AG04449 (cell line): ENCODE measurements at regions not wholly inside any gene's neighbourhood (a gene's known extent, or its start where the extent isn't known, plus 50 kb on each side); places are given as distances from the start of the nearest gene placed in this dataset.

Experiments used
- CTCF ChIA-PET: fragments of 350-600 bp; formaldehyde crosslinking; extraction: SDS; loops from one replicate; lab custom pipeline; 2021; ENCODE audit warnings: antibody characterized with exemption; lab: Yijun Ruan, JAX
- POLR2A ChIA-PET: fragments of 400-600, 350-600 bp; formaldehyde crosslinking; extraction: SDS; loops from one replicate; lab custom pipeline; 2020; ENCODE audit warnings: antibody characterized with exemption, inconsistent platforms; lab: Yijun Ruan, JAX
- DNase-seq: peaks from one replicate; pipeline ENCODE4 v3.0.0-alpha.2; 2010; ENCODE audit warnings: low read depth, low spot score
- H3K4me3 ChIP-seq: 2 replicates; pipeline ENCODE4 v1.5.1; 2011; ENCODE audit warnings: low read depth, mild to moderate bottlenecking, control low read depth, low read length
- TF ChIP-seq, protein P1 (sequence below): IDR thresholded peaks from one replicate; pipeline ENCODE4 v1.5.1; 2011; ENCODE audit warnings: mild to moderate bottlenecking, moderate library complexity, low read length, control low read depth, inconsistent platforms; ENCODE audit not compliant: insufficient read depth; ENCODE audit errors: missing control alignments

DNA sequence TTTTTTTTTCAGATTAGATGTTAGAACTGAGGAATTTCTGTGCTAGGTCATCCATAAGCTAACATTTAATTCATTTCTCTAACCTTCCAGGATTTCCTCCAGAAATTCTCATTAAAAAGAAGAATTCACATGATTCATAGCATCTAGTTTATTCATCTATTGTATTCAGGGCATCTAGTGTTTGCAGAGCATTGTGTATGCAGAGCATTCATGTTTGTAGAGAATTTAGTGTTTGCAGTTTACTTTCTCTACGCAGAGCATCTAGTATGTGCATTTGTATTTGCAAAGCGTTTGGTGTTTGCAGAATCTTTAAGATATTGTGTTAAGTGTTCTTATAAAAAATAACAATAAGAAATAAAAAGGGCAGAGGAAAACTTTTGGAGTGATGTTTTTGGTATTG, 491.1 kb downstream of the MTRR start:
- CTCF ChIA-PET, result no interaction called here
- H3K4me3 ChIP-seq, result no peak overlapping the region
- POLR2A ChIA-PET, result no interaction called here
- DNase-seq, result no peak
- TF ChIP-seq, protein P1, sequence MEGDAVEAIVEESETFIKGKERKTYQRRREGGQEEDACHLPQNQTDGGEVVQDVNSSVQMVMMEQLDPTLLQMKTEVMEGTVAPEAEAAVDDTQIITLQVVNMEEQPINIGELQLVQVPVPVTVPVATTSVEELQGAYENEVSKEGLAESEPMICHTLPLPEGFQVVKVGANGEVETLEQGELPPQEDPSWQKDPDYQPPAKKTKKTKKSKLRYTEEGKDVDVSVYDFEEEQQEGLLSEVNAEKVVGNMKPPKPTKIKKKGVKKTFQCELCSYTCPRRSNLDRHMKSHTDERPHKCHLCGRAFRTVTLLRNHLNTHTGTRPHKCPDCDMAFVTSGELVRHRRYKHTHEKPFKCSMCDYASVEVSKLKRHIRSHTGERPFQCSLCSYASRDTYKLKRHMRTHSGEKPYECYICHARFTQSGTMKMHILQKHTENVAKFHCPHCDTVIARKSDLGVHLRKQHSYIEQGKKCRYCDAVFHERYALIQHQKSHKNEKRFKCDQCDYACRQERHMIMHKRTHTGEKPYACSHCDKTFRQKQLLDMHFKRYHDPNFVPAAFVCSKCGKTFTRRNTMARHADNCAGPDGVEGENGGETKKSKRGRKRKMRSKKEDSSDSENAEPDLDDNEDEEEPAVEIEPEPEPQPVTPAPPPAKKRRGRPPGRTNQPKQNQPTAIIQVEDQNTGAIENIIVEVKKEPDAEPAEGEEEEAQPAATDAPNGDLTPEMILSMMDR, result no peak

DNA sequence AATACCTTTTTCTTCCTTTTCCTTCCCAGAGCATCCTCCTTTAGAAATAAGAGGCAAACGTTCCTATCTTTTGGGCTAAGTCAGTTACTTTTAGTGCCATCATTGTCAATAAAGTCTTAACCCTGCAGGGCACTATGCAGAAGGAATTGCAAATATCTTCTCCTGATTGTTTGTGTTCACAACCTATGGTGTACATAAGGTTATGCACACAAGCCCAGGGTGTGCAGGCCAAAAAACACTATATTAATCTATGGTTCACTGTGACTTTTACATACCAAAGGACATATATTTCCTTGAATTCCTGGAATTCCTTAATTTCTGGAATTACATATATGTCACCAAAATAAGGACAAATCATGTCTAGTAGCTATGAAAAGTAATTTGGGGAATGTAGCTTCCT, 493.5 kb downstream of the MTRR start:
- CTCF ChIA-PET, result interaction anchor here (1.0 kb wide), 1 partner anchor 22 kb away, joined by 3 read pairs; no protein-coding TSS in a partner anchor
- no peak for DNase-seq
- TF ChIP-seq, protein P1, result no peak
- POLR2A ChIA-PET, result no interaction called here
- no peak overlapping the region for H3K4me3 ChIP-seq

DNA sequence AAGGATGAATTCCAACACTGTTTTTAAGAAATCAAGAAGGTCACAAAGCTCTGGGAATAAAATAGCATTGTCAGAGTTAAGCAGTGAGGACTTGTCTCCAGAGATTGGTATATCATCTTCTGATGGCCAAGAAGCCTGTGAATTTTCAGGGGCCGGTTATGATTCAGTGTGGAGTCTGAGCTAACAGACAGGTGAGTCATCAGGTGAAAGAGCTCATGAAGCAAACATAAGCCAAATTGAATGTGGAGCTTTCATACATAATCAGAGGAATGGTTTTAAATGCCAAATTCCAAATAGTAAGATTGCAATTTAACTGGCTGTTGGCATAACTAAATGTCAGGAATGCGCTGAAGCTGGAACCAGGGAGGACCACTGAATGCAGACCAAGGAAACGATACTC, 494.2 kb downstream of the MTRR start:
- no peak overlapping the region for H3K4me3 ChIP-seq
- TF ChIP-seq, protein P1, result no peak
- POLR2A ChIA-PET, result no interaction called here
- DNase-seq, result no peak
- CTCF ChIA-PET, result interaction anchor here (1.0 kb wide), 1 partner anchor 22 kb away, joined by 3 read pairs; no protein-coding TSS in a partner anchor

DNA sequence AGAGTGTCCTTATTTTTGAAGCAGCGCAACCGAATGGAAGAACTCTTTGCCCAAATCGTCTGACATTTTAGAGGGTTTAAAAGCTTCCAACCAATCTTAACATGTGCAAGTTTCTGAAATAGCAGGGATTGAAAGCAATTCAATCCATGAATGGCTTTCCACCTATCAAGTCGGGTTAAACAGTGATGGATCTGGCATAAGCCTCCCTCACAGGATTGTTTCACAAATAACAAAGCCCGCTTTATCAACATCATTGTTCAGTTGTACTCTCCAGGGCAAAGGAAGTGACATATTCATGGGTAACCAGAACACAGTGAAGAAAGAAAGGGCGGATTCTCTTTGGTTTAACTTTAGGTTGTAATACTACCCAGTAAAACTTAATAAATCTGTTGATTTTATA, 497.3 kb downstream of the MTRR start:
- no peak overlapping the region for H3K4me3 ChIP-seq
- no peak for DNase-seq
- ChIA-PET POLR2A (no interaction called here), CTCF (no interaction called here)
- TF ChIP-seq, protein P1, result no peak

DNA sequence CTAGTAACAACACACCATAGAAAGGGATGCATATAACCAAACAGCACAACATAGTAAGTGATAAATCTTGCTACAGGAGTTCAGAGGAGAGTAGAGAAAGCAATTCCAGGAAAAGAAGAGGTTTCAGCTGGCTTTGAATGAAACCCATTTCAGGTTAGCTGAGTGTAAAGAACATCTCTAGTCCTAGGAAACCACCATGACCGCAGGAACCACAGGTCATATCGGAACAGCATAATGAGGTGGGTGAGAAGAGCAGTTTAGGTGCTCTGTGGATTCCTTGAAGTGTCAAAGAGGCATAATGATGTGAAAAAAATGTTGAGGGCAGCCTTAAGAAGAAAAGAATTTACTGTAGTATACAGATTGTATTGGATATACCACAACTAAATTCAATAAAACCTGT, 507.5 kb downstream of the MTRR start:
- POLR2A ChIA-PET, result no interaction called here
- no peak overlapping the region for H3K4me3 ChIP-seq
- DNase-seq, result no peak
- CTCF ChIA-PET, result no interaction called here
- TF ChIP-seq, protein P1, result no peak

DNA sequence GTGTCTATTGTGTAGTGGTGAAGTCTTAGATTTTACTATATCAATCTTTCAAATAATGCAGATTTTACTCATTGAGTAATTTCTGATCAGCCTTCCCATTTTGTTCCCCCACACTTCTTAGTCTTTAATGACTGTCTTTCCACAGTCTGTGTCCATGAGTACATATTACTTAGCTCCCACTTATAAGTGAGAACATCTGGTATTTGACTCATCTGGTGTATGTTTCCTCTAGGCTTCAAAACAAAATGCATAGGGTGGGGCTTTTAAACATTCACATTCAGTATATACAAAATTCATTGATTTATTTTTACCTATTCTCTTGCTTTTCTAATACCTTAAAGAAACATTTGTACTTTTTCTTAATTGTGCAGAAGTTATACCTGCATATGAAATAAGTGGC, 513.0 kb downstream of the MTRR start:
- POLR2A ChIA-PET, result no interaction called here
- TF ChIP-seq, protein P1, result no peak
- DNase-seq, result no peak
- H3K4me3 ChIP-seq, result no peak overlapping the region
- CTCF ChIA-PET, result no interaction called here

DNA sequence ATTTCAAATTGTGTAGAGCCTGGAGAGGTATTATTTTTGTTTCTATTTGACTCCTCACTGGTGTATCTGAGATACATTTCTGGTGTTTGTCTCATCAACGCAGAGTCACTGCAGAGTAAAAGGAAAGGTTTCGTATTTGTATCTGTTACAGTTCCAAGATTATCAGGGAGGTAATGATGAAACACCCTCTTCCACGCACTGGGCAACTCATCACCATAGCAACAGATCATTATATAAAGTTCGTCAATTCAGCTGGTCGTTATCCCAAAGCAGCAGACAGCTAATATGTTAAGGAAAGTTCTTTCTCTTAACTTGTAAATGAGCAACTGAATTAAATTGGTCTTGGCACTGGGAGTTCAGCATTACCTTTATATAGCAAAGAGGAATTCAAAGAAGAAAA, 513.5 kb downstream of the MTRR start:
- no peak overlapping the region for H3K4me3 ChIP-seq
- POLR2A ChIA-PET, result no interaction called here
- CTCF ChIA-PET, result no interaction called here
- DNase-seq, result no peak
- TF ChIP-seq, protein P1, result no peak
